HG03095 (cell line): ENCODE measurements at regions not wholly inside any gene's neighbourhood (a gene's known extent, or its start where the extent isn't known, plus 50 kb on each side); places are given as distances from the start of the nearest gene placed in this dataset.
"Not testable (repeated sequence)": the region's sequence is repeated elsewhere in the genome, so short reads cannot be mapped to it uniquely, and the experiment has no call there.

Experiments
- ATAC-seq: cut with Tn5 transposase; IDR thresholded peaks from one replicate; pipeline ENCODE4 v1.9.1; 2021; ENCODE audit warnings: moderate library complexity; ENCODE audit not compliant: unreplicated experiment

DNA sequence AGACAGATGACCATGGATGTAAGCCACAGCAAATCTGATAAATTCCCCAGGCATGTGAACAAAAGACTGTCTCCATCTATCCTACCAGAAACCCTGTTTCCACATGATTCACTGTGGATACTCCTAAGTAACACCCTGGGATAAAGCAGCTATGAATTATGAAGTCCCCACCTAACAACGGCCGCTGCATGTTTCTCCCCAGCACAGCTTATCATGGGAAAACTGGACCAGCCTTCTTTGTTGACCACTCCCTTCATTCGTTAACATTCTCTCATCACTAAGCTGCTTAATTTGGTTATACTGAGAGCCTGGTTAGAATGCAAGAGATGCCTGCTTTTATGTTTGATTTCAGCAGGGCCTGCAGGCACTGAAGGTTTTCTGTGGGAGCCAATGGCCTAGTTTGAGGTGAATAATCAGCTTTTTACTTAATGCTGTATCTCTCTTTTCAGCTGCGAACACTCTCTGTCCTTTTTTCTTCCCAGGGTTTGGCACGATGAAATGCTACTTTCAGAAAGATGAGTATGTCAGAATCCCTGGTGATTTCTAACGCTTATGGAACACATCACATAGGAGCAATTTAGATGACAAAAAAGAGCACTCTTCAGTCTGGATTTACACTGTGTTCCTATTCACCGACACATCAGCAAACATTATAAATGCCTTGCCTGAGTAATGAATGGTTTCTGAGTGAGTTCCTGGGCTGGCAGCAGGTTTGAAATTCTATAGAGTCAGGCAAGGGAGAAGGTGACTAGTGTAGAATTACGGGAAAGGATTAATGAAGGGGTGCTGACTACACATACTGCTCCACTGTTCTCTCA is 318.4 kb upstream of the ZNF608 start:
- no peak for ATAC-seq

DNA sequence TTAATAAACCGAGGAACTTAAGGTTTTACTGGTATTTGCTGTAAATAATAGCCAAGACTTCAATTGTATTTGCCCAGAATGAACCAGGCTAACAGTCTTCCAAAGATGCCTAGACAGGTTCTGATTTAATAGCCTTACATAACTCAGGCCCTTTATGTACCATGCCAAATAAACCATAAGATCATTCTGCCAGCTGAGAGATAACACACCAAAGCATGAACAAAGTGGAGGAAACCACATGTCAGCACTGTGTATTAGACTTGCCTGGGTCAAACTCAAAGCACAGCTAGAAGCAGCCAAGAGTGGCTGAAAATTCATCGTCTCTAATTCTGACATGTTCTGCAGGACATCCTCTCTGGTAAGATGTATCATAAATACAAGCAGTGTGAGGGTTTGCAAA is 319.3 kb upstream of the ZNF608 start:
- no peak for ATAC-seq

DNA sequence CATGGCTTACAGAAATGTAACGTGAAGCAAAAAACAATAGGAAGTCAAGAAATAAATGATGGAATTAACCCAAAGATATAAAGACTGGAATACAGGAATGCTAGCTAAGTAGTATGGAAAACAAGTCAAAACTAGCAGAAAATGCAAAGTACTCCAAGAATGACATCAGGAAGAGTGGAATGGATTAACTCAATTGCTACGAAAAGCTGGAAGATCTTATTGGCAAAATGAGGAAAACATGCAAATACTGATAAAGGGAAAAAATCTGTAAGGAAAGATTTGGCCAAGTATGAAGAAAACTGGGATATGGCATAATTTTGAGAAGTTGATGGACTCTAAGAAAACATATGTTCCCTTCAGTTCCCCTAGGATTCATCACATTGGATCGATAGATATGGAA is 324.5 kb upstream of the ZNF608 start:
- ATAC-seq = no peak

DNA sequence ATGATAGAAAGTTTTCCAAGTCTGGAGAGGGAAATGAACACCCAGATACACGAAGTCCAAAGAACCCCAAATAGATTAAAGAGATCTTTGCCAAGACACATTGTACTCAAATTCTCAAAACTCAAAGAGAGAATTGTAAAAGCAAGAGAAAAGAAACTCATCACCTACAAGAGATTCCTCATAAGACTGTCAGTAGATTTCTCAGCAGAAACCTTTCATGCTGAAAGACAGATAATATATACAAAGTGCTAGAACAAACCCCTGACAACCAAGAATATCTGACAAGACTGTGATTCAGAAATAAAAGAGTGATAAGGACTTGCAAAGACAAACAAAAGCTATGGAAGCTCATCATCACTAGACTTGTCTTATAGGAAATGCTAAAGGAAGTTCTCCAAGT is 326.7 kb upstream of the ZNF608 start:
- ATAC-seq = no peak

DNA sequence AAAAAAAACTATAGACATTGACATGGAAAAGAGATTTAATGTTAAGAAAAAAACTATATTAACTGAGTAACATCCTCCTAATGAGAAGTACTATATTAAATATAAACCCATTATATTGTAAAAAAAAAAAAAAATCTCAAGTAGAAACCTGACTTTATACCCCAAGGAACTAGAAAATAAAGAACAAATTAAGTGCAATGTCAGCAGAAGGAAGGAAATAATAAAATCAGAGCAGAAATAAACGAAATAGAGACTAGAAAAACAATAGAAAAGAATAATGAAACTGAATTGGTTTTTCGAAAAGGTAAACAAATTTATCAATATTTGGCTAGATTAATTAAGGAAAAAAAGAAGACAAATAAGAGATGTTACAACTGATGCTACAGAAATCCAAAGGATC is 329.1 kb upstream of the ZNF608 start:
- no peak for ATAC-seq

DNA sequence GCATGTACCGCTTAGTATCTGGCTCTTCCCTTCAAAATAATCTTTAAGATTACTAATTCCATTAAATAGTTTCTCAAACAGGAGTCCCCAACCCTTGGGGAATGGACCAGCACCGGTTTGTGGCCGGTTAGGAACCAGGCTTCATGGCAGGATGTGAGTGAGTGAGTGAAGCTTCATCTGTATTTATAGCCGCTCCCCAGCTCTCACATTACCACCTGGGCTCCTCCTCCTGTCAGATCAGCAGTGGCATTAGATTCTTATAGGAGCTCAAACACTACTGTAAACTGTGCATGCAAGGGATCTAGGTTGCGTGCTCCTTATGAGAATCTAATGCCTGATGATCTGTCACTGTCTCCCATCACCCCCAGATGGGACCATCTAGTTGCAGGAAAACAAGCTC is 332.6 kb upstream of the ZNF608 start:
- not testable (repeated sequence) for ATAC-seq

DNA sequence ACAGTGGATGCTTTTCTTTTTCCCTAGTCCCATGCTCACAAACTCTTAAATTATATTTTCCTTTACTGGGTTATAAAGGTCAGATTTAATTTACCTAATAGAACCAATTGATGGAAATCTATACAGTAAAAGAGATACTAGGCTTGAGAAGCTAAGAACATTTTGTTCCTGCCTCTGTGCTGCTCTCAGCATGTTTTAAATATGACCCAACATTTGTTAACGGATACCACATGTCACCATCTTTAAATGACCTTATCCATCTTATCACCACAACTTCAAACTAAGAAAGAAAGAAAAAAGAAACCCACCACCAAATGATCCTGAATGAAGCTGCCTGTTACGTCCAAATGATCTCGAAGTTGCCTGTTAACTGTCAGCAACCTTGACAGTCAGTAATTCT is 334.7 kb upstream of the ZNF608 start:
- no peak for ATAC-seq

DNA sequence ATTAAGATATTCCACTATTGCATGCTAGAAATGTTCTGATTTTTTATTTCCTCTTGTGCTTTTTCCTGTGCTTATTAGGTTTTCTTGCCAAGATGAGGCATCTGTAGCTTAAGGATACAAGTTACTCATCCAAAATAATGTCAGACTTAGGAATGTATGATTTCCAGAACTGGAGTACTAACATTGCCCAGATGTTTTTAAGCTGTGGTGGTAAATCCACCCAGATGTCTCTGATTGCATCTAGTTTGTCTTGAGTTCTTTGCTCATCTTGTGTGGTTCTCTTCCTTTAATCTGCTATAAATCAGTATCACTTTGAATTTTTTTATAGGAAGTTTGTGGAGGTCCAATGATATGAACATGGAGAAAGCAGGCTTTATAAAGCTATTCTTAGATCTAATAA is 337.5 kb upstream of the ZNF608 start:
- no peak for ATAC-seq

DNA sequence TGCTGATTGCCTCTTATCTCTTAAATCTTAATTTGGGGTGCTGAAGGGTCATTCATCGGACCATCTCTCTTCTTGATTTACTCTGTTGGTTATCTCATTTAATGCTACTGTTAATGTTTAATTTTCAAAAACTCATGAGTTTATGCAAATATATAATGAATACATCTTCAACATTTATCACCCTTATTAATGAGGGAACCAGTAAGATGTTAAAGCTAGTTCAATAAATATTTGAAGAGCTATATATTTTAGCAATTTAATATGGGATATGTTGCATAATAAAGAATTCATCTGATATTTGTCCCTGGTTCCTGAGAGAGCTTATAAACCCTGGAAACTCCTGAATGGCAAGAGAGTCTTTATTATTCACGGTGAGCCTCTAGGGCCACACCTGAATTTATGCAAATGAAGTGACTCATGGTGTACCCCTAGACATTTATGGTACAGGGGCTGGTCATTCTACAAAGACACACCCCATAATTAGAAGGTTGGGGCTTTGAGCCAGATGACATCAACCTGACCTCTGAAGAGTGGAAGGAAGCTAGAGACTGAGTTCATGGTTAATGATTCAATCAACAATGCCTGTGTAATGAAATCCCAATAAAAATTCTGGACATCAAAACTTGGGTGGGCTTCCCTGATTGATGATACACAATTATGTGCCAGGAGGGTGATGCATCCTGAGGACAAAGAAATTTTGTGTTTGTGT is 339.5 kb upstream of the ZNF608 start:
- ATAC-seq = no peak

DNA sequence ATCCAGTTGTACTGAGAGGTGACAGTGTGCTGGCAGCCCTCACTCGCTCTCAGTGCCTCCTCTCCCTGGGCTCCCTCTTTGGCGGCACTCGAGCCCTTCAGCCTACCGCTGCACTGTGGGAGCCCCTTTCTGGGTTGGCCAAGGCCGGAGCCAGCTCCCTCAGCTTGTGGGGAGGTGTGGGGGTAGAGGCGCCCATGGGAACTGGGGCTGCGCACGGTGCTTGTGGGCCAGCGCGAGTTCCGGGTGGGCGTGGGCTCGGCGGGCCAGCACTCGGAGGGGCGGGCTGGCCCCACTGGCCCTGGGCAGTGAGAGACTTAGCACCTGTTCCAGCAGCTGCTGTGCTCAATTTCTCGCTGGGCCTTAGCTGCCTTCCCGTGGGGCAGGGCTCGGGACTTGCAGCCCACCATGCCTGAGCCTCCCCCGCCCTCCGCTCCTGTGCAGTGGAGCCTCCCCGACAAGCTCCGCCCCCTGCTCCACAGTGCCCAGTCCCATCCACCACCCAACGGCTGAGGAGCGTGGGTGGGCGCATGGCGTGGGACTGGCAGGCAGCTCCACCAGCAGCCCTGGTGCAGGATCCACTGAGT is 342.2 kb upstream of the ZNF608 start:
- no peak for ATAC-seq

DNA sequence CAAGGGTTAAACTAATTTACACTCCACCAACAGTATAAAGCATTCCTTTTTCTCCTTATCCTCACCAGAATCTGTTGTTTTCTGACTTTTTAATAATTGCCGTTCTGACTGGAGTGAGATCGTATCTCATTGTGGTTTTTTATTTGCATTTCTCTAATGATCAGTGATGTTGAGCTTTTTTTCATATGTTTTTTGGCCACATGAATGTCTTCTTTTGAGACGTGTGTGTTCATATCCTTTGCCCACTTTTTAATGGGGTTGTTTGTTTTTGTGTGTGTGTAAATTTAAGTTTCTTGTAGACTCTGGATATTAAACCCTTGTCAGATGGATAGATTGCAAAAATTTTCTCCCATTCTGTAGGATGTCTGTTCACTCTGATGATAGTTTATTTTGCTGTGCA is 345.7 kb upstream of the ZNF608 start:
- not testable (repeated sequence) for ATAC-seq

DNA sequence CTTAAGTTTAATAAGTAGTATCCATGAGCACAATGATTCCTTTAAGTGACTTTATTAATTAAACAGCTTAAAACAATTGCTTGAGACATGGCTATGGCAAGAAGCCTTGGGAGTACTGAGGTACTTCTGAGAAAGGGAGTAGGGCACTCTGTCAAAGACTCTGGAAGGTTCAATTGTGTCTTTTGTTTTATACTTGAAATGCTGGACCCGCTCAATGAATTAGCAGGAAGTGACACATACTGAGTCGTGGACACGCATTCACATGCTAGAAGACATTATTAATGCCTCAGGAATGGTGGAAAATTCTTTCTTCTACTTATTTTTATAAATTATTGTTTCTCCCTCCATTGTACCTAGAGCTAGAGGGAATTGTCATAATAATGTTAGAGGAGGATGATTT is 347.3 kb upstream of the ZNF608 start:
- ATAC-seq = no peak

DNA sequence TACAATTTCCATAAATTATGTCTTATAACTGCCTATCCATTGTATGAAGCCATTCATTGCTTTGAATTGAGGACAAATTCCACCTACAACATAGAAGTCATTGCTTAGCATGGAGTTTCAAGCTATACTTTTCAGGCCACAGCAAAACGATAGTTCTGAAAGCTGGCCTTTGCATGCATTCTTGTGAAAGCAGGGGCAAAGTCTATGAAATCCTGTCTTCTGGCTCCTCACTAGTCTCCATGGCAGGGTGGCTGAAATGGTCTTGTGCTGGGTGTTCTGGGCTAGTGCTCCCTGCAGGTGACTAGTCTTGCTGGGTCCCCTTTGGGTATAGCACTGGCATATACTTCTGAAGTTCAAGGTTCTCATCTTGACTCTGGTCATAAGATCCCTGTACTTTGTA is 353.9 kb upstream of the ZNF608 start:
- ATAC-seq = no peak

DNA sequence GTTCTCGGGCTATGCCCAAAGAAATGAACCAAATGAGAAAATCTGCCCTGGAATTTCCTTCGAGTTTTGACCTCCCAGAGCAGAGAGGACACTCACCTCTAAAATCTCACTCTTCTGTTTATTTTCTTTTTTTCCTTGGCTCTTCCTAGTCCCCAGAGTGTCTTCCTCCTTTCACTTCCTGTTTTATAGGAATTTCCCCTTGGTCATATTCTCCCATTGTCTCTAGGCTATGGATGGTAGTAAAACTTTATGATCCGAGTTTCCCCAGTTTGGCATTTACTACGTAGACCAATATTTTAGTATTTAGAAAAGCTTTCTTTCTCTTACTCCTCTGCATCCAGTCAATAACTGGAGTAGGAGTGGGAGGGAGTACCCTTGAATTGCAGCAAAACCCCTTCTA is 354.5 kb upstream of the ZNF608 start:
- ATAC-seq = no peak

DNA sequence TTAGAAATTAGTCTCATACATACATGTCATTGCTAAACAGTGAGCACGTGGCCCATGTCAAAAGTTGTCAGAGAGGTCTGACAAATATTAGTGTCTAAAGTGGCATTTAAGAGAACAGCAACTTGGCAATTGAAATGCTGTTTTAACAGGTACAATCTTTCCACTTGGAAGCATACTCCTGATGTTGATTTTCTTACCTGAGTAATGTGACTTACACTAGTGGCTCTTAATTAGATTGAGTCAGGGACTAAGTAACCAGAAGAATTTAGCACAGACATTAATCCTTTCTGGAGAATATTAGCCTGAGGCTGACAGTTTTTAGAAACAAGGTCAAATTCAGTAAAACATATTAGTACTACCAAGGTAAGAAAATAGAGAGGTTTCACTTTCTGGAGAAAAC is 357.0 kb upstream of the ZNF608 start:
- no peak for ATAC-seq

DNA sequence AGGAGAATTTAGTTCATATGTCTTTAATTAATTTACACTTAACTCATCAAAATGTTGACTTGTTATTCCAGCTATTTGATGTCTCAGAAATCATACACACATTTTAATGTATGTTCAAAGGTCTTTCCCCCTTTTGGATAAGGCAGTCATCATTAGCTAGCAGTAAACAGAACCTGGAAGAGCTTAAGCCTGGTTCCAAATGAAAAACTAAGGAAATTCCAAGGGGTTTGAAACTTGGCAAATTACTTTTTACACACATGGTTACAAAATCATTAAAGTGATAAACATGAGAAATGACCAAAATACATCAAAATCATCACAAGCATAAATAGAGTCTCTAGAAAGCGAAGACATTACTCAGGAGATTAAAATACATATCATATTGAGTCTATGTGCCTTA is 359.8 kb upstream of the ZNF608 start:
- no peak for ATAC-seq

DNA sequence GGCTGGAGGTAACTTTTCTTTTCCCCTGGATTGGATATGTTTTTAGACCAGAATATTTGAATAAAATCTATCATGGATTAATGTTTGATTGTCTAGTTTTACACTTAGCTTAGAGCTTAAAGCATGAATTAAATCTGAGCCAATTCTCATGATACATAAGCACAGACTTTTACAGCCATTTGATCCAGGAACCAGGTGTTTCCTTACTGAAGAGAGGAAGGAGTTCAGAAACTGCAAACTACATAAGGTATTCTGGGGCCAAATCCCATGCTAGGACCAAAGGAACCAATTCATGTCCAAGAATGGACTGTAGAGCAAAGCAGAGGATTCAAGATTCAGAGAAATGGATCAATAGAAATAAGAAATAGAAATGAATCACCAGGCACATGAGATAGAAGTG is 360.4 kb upstream of the ZNF608 start:
- ATAC-seq = no peak

DNA sequence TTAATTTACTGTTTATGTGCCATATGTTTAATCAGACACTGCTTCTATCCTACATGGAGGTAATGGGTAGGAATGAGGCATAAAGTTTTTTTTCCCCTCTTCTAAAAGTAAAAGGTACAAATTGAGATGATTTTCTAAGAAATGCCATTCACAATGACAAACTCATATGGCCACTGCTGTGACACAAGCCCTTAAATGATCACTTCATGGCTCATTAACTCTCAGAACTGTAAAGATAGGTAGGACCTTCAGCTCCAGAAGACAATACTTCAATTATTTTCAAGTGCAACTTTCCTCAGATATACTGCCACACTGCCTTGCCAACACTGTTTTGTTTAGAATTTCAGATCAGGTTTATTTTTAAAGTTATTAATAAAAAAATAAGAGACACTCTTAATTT is 362.9 kb upstream of the ZNF608 start:
- no peak for ATAC-seq

DNA sequence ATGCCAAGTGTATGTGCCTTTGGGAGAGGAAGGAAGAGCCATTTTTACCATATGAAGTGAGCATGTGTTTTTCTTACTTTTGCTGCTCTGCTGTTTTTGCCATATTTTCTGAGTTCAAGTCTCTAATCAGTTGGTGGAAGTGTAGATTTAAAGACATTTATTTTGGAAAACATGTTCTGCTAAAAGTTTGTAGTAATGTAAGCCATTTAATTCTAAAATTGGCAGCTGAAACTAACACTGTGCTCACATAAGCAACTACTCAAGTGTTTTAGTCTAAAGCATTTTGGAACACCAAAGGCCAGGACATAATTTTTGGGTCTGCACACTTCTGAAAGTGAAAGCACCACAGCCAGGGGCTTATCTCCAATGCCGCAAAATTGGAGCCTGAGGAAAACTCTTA is 363.4 kb upstream of the ZNF608 start:
- ATAC-seq = no peak

DNA sequence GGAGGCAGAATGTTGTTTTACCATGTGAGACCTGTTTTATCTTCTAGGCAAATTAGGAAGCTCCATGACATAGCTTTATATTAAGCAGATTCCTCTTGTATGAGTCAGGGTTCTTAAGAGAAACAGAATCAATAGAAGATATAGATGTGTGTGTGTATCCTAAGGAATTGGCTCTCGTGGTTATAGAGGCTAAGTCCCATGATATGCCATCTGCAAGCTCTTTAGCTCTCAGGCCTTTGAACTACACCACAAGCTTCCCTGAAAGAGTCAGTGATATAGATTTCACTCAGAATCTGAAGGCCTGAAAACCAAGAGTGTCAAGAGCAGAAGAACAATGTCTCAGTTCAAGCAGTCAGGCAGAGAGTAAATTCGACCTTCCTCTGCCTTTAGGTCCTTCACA is 365.8 kb upstream of the ZNF608 start:
- no peak for ATAC-seq

DNA sequence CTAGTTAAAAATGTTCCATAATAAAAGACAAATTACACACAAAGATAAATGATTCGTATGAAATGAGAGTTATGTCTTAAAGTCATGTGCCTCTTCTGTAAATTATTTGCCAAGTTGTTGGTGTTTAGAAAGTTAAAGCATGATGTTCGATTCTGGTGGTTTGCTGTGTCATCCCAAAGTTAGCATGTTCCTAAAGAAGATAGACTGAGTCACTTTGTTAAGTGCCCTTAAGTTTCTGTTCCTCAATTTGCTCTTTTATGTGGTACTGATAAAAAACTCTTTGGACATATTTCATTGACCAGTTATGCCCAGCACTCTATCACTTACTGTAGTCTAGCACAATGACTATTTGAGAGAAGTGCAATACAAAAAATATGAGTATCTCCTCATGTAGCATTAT is 366.9 kb upstream of the ZNF608 start:
- no peak for ATAC-seq

DNA sequence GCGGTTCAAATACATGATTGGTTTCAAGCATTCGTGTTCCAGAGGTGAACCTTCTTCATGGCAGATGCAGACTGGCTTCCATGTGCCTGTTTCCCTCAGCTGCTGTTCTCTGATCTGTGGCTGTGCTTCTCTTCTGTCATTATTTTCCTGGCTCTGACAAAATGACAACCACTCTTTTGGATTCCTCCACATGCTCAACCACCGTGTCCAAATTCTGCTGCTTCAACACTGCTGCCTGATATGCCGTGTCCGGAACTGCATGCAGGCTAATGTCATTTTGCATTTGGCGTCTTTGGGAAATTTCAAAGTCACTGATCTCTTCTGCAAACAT is 368.7 kb upstream of the ZNF608 start:
- no peak for ATAC-seq
